B cell (primary cell): ENCODE measurements at regions not wholly inside any gene's neighbourhood (a gene's known extent, or its start where the extent isn't known, plus 50 kb on each side); places are given as distances from the start of the nearest gene placed in this dataset.

Experiments
- ATAC-seq: fragments of 200-7000 bp; cut with Tn5 transposase; one replicate; pipeline ENCODE4 v1.10.0; 2021; ENCODE audit warnings: low read depth, mild to moderate bottlenecking, moderate number of reproducible peaks, moderate library complexity
- CTCF ChIA-PET: fragments of 350-600 bp; sonication (Branson Sonifier 250); formaldehyde crosslinking; loops from one replicate; lab custom pipeline; 2021; ENCODE audit warnings: antibody characterized with exemption, inconsistent platforms; lab: Charles Lee
- POLR2A ChIA-PET: fragments of 350-600 bp; sonication (Branson Sonifier 250); formaldehyde crosslinking; loops from one replicate; lab custom pipeline; 2021; ENCODE audit warnings: antibody characterized with exemption; lab: Charles Lee
- DNase-seq: peaks from one replicate; pipeline ENCODE4 v3.0.0; 2013
- H2AFZ ChIP-seq: 2 replicates; pipeline ENCODE4 v1.6.1; 2012; ENCODE audit warnings: mild to moderate bottlenecking, low read depth, low read length; ENCODE audit not compliant: insufficient read depth, poor library complexity, severe bottlenecking
- H3K27ac ChIP-seq, 2 donors: 1 replicate in 1 of 2; 2 replicates in 1 of 2; pipeline ENCODE4 v1.5.1; 2012 to 2013; ENCODE audit warnings: low read length in 2 of 2, mild to moderate bottlenecking in 2 of 2, moderate library complexity in 1 of 2
- H3K27me3 ChIP-seq, 4 experiments: fragments of 200-600 bp in 1 of 4; sonication (generic) in 1 of 4; replicated peaks in 1 of 4; 1 replicate in 2 of 4; 2 replicates in 2 of 4; pipeline versions ENCODE4 v1.6.1 to v1.7.0; 2013 to 2016; ENCODE audit warnings: low read length in 3 of 4, mild to moderate bottlenecking in 2 of 4, mixed read lengths in 1 of 4, moderate library complexity in 1 of 4; ENCODE audit not compliant: insufficient read depth in 4 of 4, control insufficient read depth in 3 of 4; ENCODE audit errors: control extremely low read depth in 1 of 4
- H3K36me3 ChIP-seq, 2 experiments: replicated peaks in 1 of 2; 1 replicate in 1 of 2; 2 replicates in 1 of 2; pipeline versions ENCODE4 v1.6.1 to v1.7.1; 2013; ENCODE audit warnings: low read length in 1 of 2; ENCODE audit not compliant: insufficient read depth in 2 of 2, control insufficient read depth in 1 of 2; ENCODE audit errors: control extremely low read depth in 1 of 2, extremely low read depth in 1 of 2
- H3K4me1 ChIP-seq, 2 donors: fragments of 200-600 bp in 1 of 2; sonication (generic) in 1 of 2; 1 replicate in 1 of 2; 2 replicates in 1 of 2; pipeline versions ENCODE4 v1.5.1 to v1.6.1; 2013 to 2017; ENCODE audit warnings: low read length in 2 of 2; ENCODE audit not compliant: control insufficient read depth in 2 of 2, insufficient read depth in 2 of 2
- H3K4me2 ChIP-seq: replicated peaks from 2 replicates; pipeline ENCODE3; 2012; ENCODE audit warnings: mild to moderate bottlenecking, low read depth, low read length; ENCODE audit not compliant: poor library complexity, severe bottlenecking
- H3K4me3 ChIP-seq, 5 experiments: fragments of 200-600 bp in 1 of 5; sonication (generic) in 1 of 5; 1 replicate in 3 of 5; 2 replicates in 2 of 5; pipeline versions ENCODE4 v1.5.1 to v1.7.0; 2011 to 2016; ENCODE audit warnings: low read length in 4 of 5, mild to moderate bottlenecking in 4 of 5, low read depth in 2 of 5, control low read depth in 1 of 5, moderate library complexity in 1 of 5; ENCODE audit not compliant: insufficient read depth in 1 of 5; ENCODE audit errors: control extremely low read depth in 1 of 5, extremely low read depth in 1 of 5
- H3K79me2 ChIP-seq: fragments of 200-600 bp; sonication (generic); one replicate; pipeline ENCODE4 v1.6.0; 2016; ENCODE audit warnings: low read length; ENCODE audit not compliant: control insufficient read depth, insufficient read depth
- H3K9ac ChIP-seq: fragments of 200-600 bp; sonication (generic); 2 replicates; pipeline ENCODE4 v1.6.1; 2017; ENCODE audit warnings: mild to moderate bottlenecking, low read length, moderate library complexity
- H3K9me3 ChIP-seq, 3 donors: one replicate each; pipeline versions ENCODE4 v1.6.1 to v1.7.1; 2013; ENCODE audit warnings: low read length in 2 of 3; ENCODE audit not compliant: control insufficient read depth in 2 of 3, insufficient read depth in 1 of 3; ENCODE audit errors: control extremely low read depth in 1 of 3
- H4K20me1 ChIP-seq: 2 replicates; pipeline ENCODE4 v1.6.0; 2012; ENCODE audit warnings: mild to moderate bottlenecking, low read length; ENCODE audit not compliant: insufficient read depth, control insufficient read depth, poor library complexity, severe bottlenecking
- H3K27ac Mint-ChIP-seq: one replicate; pipeline ENCODE4 v1.8.0; 2021; ENCODE audit warnings: mixed read lengths
- H3K27me3 Mint-ChIP-seq: one replicate; pipeline ENCODE4 v1.8.0; 2021; ENCODE audit warnings: mixed read lengths
- H3K4me1 Mint-ChIP-seq: one replicate; pipeline ENCODE4 v1.8.0; 2021; ENCODE audit warnings: mixed read lengths
- H3K4me3 Mint-ChIP-seq: one replicate; pipeline ENCODE4 v1.8.0; 2021; ENCODE audit warnings: mixed read lengths
- H3K9me3 Mint-ChIP-seq: one replicate; pipeline ENCODE4 v1.8.0; 2022; ENCODE audit warnings: mixed read lengths; ENCODE audit not compliant: insufficient read depth
- CTCF ChIP-seq: fragments of 200-600 bp; IDR thresholded peaks from one replicate; pipeline ENCODE4 v1.8.0; 2022; ENCODE audit warnings: antibody characterized with exemption, mild to moderate bottlenecking
- EZH2 ChIP-seq: IDR thresholded peaks from 2 replicates; pipeline ENCODE4 v1.6.1; 2012; ENCODE audit warnings: borderline replicate concordance, low read depth, mild to moderate bottlenecking, moderate library complexity, low read length; ENCODE audit not compliant: insufficient read depth, poor library complexity, severe bottlenecking
- WGBS: methylation state at CpG from one replicate; pipeline ENCODE4 v1.1.5; 2013; ENCODE audit warnings: missing lambda C conversion rate; ENCODE audit not compliant: insufficient coverage; 5-methylcytosine and 5-hydroxymethylcytosine counted together
- intact Hi-C: fragments of 100-400 bp; cut with micrococcal nuclease; formaldehyde crosslinking; loops from one replicate; pipeline ENCODE4 v1.10.0; 2022

GRCh38 chr10:130784326-130784725 lies 527.2 kb downstream of the TCERG1L start:
- ChIA-PET POLR2A (no interaction called here), CTCF (no interaction called here)
- Histone ChIP-seq H4K20me1 (no peaks in the 10 kb centered on the region), H3K4me2 (no peak overlapping the region), H3K4me3 (no peak overlapping the region), H3K27ac (no peak overlapping the region), H3K36me3 (no peaks in the 10 kb centered on the region), H2AFZ (no peak overlapping the region), H3K9me3 (peaks cover 0 to 17% (median 0%) of the 10 kb centered on the region in 3 donors), H3K79me2 (no peaks in the 10 kb centered on the region), H3K27me3 (no peaks in the 10 kb centered on the region), H3K9ac (no peak overlapping the region), H3K4me1 (no peaks in the 10 kb centered on the region)
- no peak for TF ChIP-seq EZH2
- no peak for TF ChIP-seq CTCF
- Mint-ChIP-seq H3K27ac (no peak overlapping the region), H3K4me3 (no peak overlapping the region), H3K9me3 (no peaks in the 10 kb centered on the region), H3K27me3 (no peaks in the 10 kb centered on the region), H3K4me1 (no peaks in the 10 kb centered on the region)
- intact Hi-C loops: no loop called here
- DNase-seq: no peak
- WGBS: 89% methylated on average over 10 of the region's 12 CpGs
- ATAC-seq: no peak

GRCh38 chr10:130786365-130786966 lies 525.1 kb downstream of the TCERG1L start:
- no peaks in the 10 kb centered on the region for H3K36me3 ChIP-seq
- Mint-ChIP-seq H3K4me1 (no peaks in the 10 kb centered on the region), H3K4me3 (no peak overlapping the region), H3K27ac (no peak overlapping the region), H3K9me3 (no peaks in the 10 kb centered on the region), H3K27me3 (no peaks in the 10 kb centered on the region)
- no peak overlapping the region for H2AFZ ChIP-seq
- ATAC-seq (no peak), DNase-seq (no peak)
- TF ChIP-seq EZH2 (no peak), CTCF (no peak)
- no peak overlapping the region for H3K9ac ChIP-seq
- H4K20me1 ChIP-seq: no peaks in the 10 kb centered on the region
- no peak overlapping the region for H3K4me2 ChIP-seq
- H3K4me1 ChIP-seq: no peaks in the 10 kb centered on the region
- intact Hi-C loops: no loop called here
- H3K27ac ChIP-seq: no peak overlapping the region
- no peaks in the 10 kb centered on the region for H3K79me2 ChIP-seq
- 85% methylated on average over 18 of the region's 20 CpGs for WGBS
- H3K9me3 ChIP-seq: peaks cover 0 to 28% (median 0%) of the 10 kb centered on the region in 3 donors
- ChIA-PET CTCF (no interaction called here), POLR2A (no interaction called here)
- no peak overlapping the region for H3K4me3 ChIP-seq
- H3K27me3 ChIP-seq: no peaks in the 10 kb centered on the region
